ENCODE measurements at regions not wholly inside any gene's neighbourhood (a gene's known extent, or its start where the extent isn't known, plus 50 kb on each side); places are given as distances from the start of the nearest gene placed in this dataset.

DNA sequence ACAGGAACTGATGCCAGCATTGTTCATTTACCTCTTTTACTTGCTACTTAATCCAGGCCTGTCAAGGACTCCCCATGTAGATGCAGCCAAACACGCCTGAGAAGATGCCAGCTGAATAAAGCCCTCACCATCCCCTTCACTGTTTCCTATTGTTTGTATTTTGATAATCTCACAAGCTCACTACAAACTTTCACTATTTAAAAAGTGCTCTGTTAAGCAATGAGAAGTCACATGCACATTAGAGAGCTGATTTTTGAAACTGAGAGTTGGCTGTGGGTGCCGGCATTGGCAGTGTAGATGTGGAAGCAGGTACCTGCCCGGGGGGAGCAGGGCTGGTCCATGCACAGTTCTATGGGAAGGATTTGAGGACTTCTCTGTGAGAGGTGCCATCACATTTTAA is 169.8 kb upstream of the GRB10 start:
- TF ChIP-seq, protein P1, sequence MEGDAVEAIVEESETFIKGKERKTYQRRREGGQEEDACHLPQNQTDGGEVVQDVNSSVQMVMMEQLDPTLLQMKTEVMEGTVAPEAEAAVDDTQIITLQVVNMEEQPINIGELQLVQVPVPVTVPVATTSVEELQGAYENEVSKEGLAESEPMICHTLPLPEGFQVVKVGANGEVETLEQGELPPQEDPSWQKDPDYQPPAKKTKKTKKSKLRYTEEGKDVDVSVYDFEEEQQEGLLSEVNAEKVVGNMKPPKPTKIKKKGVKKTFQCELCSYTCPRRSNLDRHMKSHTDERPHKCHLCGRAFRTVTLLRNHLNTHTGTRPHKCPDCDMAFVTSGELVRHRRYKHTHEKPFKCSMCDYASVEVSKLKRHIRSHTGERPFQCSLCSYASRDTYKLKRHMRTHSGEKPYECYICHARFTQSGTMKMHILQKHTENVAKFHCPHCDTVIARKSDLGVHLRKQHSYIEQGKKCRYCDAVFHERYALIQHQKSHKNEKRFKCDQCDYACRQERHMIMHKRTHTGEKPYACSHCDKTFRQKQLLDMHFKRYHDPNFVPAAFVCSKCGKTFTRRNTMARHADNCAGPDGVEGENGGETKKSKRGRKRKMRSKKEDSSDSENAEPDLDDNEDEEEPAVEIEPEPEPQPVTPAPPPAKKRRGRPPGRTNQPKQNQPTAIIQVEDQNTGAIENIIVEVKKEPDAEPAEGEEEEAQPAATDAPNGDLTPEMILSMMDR (IDR thresholded peaks at IDR 0.05; ENCODE audit: low read depth, low read length, missing input control) = no peak
- TF ChIP-seq, protein P2, sequence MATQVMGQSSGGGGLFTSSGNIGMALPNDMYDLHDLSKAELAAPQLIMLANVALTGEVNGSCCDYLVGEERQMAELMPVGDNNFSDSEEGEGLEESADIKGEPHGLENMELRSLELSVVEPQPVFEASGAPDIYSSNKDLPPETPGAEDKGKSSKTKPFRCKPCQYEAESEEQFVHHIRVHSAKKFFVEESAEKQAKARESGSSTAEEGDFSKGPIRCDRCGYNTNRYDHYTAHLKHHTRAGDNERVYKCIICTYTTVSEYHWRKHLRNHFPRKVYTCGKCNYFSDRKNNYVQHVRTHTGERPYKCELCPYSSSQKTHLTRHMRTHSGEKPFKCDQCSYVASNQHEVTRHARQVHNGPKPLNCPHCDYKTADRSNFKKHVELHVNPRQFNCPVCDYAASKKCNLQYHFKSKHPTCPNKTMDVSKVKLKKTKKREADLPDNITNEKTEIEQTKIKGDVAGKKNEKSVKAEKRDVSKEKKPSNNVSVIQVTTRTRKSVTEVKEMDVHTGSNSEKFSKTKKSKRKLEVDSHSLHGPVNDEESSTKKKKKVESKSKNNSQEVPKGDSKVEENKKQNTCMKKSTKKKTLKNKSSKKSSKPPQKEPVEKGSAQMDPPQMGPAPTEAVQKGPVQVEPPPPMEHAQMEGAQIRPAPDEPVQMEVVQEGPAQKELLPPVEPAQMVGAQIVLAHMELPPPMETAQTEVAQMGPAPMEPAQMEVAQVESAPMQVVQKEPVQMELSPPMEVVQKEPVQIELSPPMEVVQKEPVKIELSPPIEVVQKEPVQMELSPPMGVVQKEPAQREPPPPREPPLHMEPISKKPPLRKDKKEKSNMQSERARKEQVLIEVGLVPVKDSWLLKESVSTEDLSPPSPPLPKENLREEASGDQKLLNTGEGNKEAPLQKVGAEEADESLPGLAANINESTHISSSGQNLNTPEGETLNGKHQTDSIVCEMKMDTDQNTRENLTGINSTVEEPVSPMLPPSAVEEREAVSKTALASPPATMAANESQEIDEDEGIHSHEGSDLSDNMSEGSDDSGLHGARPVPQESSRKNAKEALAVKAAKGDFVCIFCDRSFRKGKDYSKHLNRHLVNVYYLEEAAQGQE (IDR thresholded peaks at IDR 0.05) = no peak
- TF ChIP-seq GABPA (IDR thresholded peaks at IDR 0.05 in 1 of 2, conservative IDR thresholded peaks at IDR 0.05 in 1 of 2) (no peak), SP1 (IDR thresholded peaks at IDR 0.05) (no peak), YY1 (IDR thresholded peaks at IDR 0.05) (no peak), FOXA1 (IDR thresholded peaks at IDR 0.05) (no peak), MAX (IDR thresholded peaks at IDR 0.05) (no peak), TAF1 (conservative IDR thresholded peaks at IDR 0.05) (no peak), RAD21 (IDR thresholded peaks at IDR 0.05) (no peak)

Data from liver (tissue), 3 donors.